PC-9 (cell line): ENCODE measurements at regions not wholly inside any gene's neighbourhood (a gene's known extent, or its start where the extent isn't known, plus 50 kb on each side); places are given as distances from the start of the nearest gene placed in this dataset.

Source experiments
- EZH2 ChIP-seq: fragments of 200-600 bp; sonication (generic); IDR thresholded peaks from 2 replicates; pipeline ENCODE4 v1.8.0; 2017; ENCODE audit warnings: antibody characterized with exemption, low read depth
- TF ChIP-seq, protein P1 (sequence below): fragments of 200-600 bp; sonication (generic); conservative IDR thresholded peaks from 2 replicates; pipeline ENCODE4 v1.6.1; 2017; ENCODE audit warnings: mixed run types, antibody characterized with exemption, mild to moderate bottlenecking, moderate library complexity

DNA sequence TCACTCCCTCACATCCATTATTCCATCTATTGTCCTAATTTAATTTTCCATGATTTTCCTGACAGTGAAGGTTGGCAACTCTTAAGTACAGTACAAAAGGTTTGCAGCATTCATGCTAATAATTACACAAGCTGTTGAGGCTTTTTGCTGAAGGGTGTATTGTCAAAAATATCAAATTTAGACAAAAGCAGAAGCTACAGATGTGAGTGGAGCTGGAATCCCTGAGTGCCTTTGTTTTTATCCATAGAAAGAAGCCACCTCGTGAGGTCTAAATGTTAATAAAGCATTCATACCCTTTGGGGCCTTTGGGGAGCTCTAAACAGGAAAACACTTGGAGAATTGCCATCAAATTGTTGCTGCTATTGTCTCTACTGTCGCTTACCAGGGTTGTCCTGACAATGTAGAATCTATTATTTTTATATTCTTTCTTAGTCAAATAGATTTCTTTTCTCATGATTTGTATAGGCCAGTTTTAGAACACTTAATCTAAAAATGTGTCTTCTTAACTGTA lies 185.8 kb upstream of the ROBO1 start:
- TF ChIP-seq, protein P1, sequence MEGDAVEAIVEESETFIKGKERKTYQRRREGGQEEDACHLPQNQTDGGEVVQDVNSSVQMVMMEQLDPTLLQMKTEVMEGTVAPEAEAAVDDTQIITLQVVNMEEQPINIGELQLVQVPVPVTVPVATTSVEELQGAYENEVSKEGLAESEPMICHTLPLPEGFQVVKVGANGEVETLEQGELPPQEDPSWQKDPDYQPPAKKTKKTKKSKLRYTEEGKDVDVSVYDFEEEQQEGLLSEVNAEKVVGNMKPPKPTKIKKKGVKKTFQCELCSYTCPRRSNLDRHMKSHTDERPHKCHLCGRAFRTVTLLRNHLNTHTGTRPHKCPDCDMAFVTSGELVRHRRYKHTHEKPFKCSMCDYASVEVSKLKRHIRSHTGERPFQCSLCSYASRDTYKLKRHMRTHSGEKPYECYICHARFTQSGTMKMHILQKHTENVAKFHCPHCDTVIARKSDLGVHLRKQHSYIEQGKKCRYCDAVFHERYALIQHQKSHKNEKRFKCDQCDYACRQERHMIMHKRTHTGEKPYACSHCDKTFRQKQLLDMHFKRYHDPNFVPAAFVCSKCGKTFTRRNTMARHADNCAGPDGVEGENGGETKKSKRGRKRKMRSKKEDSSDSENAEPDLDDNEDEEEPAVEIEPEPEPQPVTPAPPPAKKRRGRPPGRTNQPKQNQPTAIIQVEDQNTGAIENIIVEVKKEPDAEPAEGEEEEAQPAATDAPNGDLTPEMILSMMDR: no peak
- no peak for TF ChIP-seq EZH2
